ENCODE measurements at regions not wholly inside any gene's neighbourhood (a gene's known extent, or its start where the extent isn't known, plus 50 kb on each side); places are given as distances from the start of the nearest gene placed in this dataset.

GRCh38 chr13:50588491-50589130, 254.9 kb downstream of the DLEU7 start:
- DNase-seq, result no peak

- DNase-seq, result no peak
These were observed 254.4 kb downstream of the DLEU7 start for GRCh38 chr13:50589139-50589538.

GRCh38 chr13:50589651-50590054, 253.8 kb downstream of the DLEU7 start:
- no peak for DNase-seq

- DNase-seq, result no peak
These were observed 250.9 kb downstream of the DLEU7 start for GRCh38 chr13:50592412-50593155.

GRCh38 chr13:50593207-50593606, 250.3 kb downstream of the DLEU7 start:
- DNase-seq, result no peak

GRCh38 chr13:50594276-50595051, 249.0 kb downstream of the DLEU7 start:
- no peak for DNase-seq

- DNase-seq, result no peak
These were observed 248.3 kb downstream of the DLEU7 start for GRCh38 chr13:50595196-50595595.

GRCh38 chr13:50596156-50596555, 247.3 kb downstream of the DLEU7 start:
- no peak for DNase-seq

- DNase-seq, result no peak
These were observed 246.7 kb downstream of the DLEU7 start for GRCh38 chr13:50596776-50597203.

GRCh38 chr13:50598338-50598737, 245.2 kb downstream of the DLEU7 start:
- no peak for DNase-seq

- no peak for DNase-seq
These were observed 244.4 kb downstream of the DLEU7 start for GRCh38 chr13:50599046-50599445.

GRCh38 chr13:50599927-50600326, 243.6 kb downstream of the DLEU7 start:
- DNase-seq, result no peak

- DNase-seq, result no peak
These were observed 235.1 kb downstream of the DLEU7 start for GRCh38 chr13:50608370-50608769.

GRCh38 chr13:50609011-50609410, 234.5 kb downstream of the DLEU7 start:
- DNase-seq, result no peak

- DNase-seq, result no peak
These were observed 233.3 kb downstream of the DLEU7 start for GRCh38 chr13:50610238-50610637.

GRCh38 chr13:50611117-50611781, 232.2 kb downstream of the DLEU7 start:
- DNase-seq, result no peak

- DNase-seq, result peak; percentile 6
These were observed 230.8 kb downstream of the DLEU7 start for GRCh38 chr13:50612717-50613116.

- no peak for DNase-seq
These were observed 230.1 kb downstream of the DLEU7 start for GRCh38 chr13:50613356-50613831.

GRCh38 chr13:50615234-50615633, 228.3 kb downstream of the DLEU7 start:
- DNase-seq, result no peak

- DNase-seq, result no peak
These were observed 227.4 kb downstream of the DLEU7 start for GRCh38 chr13:50616101-50616500.

- DNase-seq, result no peak
These were observed 226.3 kb downstream of the DLEU7 start for GRCh38 chr13:50617134-50617721.

- no peak for DNase-seq
These were observed 225.3 kb downstream of the DLEU7 start for GRCh38 chr13:50618206-50618605.

GRCh38 chr13:50626101-50626547, 217.4 kb downstream of the DLEU7 start:
- DNase-seq, result no peak

All from NCI-H1105 treated with DMSO at 0.1 percent for 48 hours (cell line).